GM19468 (cell line): ENCODE measurements at regions not wholly inside any gene's neighbourhood (a gene's known extent, or its start where the extent isn't known, plus 50 kb on each side); places are given as distances from the start of the nearest gene placed in this dataset.

Experiments
- ATAC-seq: cut with Tn5 transposase; IDR thresholded peaks from one replicate; pipeline ENCODE4 v1.9.1; 2021; ENCODE audit warnings: mild to moderate bottlenecking, moderate library complexity, moderate number of reproducible peaks; ENCODE audit not compliant: unreplicated experiment; ENCODE audit errors: extremely low read depth

- no peak for ATAC-seq
Observed at GRCh38 chr17:14780097-14780651, 479.3 kb downstream of the HS3ST3B1 start.

- ATAC-seq, result no peak
Observed at GRCh38 chr17:14779241-14779640, 478.4 kb downstream of the HS3ST3B1 start.

GRCh38 chr17:14777291-14777690, 476.4 kb downstream of the HS3ST3B1 start:
- ATAC-seq, result no peak

GRCh38 chr17:14776791-14777190, 475.9 kb downstream of the HS3ST3B1 start:
- ATAC-seq, result no peak

- no peak for ATAC-seq
Observed at GRCh38 chr17:14775731-14776492, 475.0 kb downstream of the HS3ST3B1 start.

GRCh38 chr17:14774774-14775173, 473.9 kb downstream of the HS3ST3B1 start:
- ATAC-seq, result no peak

GRCh38 chr17:14772776-14773175, 471.9 kb downstream of the HS3ST3B1 start:
- no peak for ATAC-seq

GRCh38 chr17:14771543-14771942, 470.7 kb downstream of the HS3ST3B1 start:
- no peak for ATAC-seq

- no peak for ATAC-seq
Observed at GRCh38 chr17:14768923-14769322, 468.0 kb downstream of the HS3ST3B1 start.

- no peak for ATAC-seq
Observed at GRCh38 chr17:14762736-14763479, 462.0 kb downstream of the HS3ST3B1 start.

- ATAC-seq, result peak; percentile 57
Observed at GRCh38 chr17:14760719-14761411, 460.0 kb downstream of the HS3ST3B1 start.

GRCh38 chr17:14760212-14760611, 459.3 kb downstream of the HS3ST3B1 start:
- no peak for ATAC-seq

GRCh38 chr17:14759325-14759724, 458.4 kb downstream of the HS3ST3B1 start:
- ATAC-seq, result no peak

GRCh38 chr17:14756479-14756878, 455.6 kb downstream of the HS3ST3B1 start:
- no peak for ATAC-seq

GRCh38 chr17:14755002-14755401, 454.1 kb downstream of the HS3ST3B1 start:
- no peak for ATAC-seq

- ATAC-seq, result no peak
Observed at GRCh38 chr17:14753383-14753782, 452.5 kb downstream of the HS3ST3B1 start.

- ATAC-seq, result no peak
Observed at GRCh38 chr17:14752011-14752410, 451.1 kb downstream of the HS3ST3B1 start.

GRCh38 chr17:14750866-14751265, 450.0 kb downstream of the HS3ST3B1 start:
- no peak for ATAC-seq

- ATAC-seq, result no peak
Observed at GRCh38 chr17:14749269-14749668, 448.4 kb downstream of the HS3ST3B1 start.

- peak; percentile 62 for ATAC-seq
Observed at GRCh38 chr17:14748036-14748710, 447.3 kb downstream of the HS3ST3B1 start.
